ENCODE measurements at regions not wholly inside any gene's neighbourhood (a gene's known extent, or its start where the extent isn't known, plus 50 kb on each side); places are given as distances from the start of the nearest gene placed in this dataset.
"Not testable (repeated sequence)": the region's sequence is repeated elsewhere in the genome, so short reads cannot be mapped to it uniquely, and the experiment has no call there.

DNA sequence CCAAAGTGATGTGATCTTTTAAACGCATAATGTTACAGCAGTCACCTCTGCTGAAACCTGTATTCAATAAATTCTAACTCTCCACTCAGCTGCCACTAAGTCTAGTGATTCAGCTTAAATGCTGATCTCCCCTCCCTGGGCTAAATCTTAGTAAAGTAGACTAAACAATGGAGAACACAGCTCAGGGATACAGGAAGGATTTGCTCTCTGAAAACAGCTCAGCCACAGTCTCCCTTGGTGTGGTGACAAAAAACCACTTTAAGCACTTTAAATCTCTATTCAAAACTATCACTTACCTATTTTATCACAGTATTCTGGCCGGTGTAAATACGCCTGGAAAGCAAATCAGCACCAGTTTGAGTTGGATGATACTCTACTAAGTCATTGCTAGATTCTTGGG is 130.6 kb downstream of the RFX6 start:
- H3K4me3 ChIP-seq (ENCODE audit: low read depth in 1 of 2, low read length in 2 of 2): no peak overlapping the region
- H3K4me1 ChIP-seq (ENCODE audit: insufficient read depth, low read length): no peaks in the 10 kb centered on the region
- H3K9me3 ChIP-seq (ENCODE audit: insufficient read depth, low read length, severe bottlenecking): no peaks in the 10 kb centered on the region
- H3K27ac ChIP-seq (ENCODE audit: low read length): no peak overlapping the region
- H4K20me1 ChIP-seq (ENCODE audit: insufficient read depth, low read length): no peaks in the 10 kb centered on the region
- no peaks in the 10 kb centered on the region for H3K36me3 ChIP-seq (ENCODE audit: insufficient read depth, low read length)
- ATAC-seq (ENCODE audit: insufficient read depth, low read depth): no peak
- H3K27me3 ChIP-seq (ENCODE audit: insufficient read depth, low read length, poor library complexity): no peaks in the 10 kb centered on the region
- H3K79me2 ChIP-seq (ENCODE audit: insufficient read depth, low read length): no peaks in the 10 kb centered on the region
- no peak overlapping the region for H3K9ac ChIP-seq (ENCODE audit: low read depth, low read length)
- no peak for TF ChIP-seq EZH2 (IDR thresholded peaks at IDR 0.05; ENCODE audit: borderline replicate concordance, low read depth, low read length, severe bottlenecking)
- TF ChIP-seq, protein P1, sequence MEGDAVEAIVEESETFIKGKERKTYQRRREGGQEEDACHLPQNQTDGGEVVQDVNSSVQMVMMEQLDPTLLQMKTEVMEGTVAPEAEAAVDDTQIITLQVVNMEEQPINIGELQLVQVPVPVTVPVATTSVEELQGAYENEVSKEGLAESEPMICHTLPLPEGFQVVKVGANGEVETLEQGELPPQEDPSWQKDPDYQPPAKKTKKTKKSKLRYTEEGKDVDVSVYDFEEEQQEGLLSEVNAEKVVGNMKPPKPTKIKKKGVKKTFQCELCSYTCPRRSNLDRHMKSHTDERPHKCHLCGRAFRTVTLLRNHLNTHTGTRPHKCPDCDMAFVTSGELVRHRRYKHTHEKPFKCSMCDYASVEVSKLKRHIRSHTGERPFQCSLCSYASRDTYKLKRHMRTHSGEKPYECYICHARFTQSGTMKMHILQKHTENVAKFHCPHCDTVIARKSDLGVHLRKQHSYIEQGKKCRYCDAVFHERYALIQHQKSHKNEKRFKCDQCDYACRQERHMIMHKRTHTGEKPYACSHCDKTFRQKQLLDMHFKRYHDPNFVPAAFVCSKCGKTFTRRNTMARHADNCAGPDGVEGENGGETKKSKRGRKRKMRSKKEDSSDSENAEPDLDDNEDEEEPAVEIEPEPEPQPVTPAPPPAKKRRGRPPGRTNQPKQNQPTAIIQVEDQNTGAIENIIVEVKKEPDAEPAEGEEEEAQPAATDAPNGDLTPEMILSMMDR (IDR thresholded peaks at IDR 0.05; ENCODE audit: borderline replicate concordance, extremely low read depth, low read length, poor library complexity, severe bottlenecking): no peak
- H2AFZ ChIP-seq (ENCODE audit: low read depth, low read length): no peak overlapping the region
- H3K4me2 ChIP-seq (ENCODE audit: insufficient read depth, low read length): no peak overlapping the region
- DNase-seq: no peak

DNA sequence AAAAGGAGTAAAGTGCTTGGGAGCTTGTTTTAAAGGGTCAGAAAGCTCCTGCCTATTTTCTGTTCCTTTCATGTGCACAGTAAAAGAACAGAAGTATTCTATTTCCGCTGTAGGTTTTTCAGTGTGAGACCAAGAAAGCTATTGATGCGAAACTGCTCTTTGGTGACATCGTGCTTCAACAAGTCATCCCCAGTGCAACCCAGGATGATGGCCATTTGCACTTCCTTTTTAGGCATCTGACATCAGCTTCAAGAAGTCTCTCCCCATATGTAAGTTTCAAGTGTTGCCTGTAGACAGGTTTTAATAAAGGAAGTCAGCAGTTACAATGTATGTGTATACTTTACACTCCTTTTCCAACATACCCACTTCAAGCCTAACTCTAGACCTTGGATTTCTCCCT is 131.6 kb downstream of the RFX6 start:
- ATAC-seq (ENCODE audit: insufficient read depth, low read depth): no peak
- Histone ChIP-seq H4K20me1 (ENCODE audit: insufficient read depth, low read length) (no peaks in the 10 kb centered on the region), H3K27ac (ENCODE audit: low read length) (no peak overlapping the region), H3K27me3 (ENCODE audit: insufficient read depth, low read length, poor library complexity) (no peaks in the 10 kb centered on the region), H2AFZ (ENCODE audit: low read depth, low read length) (no peak overlapping the region), H3K4me2 (ENCODE audit: insufficient read depth, low read length) (no peak overlapping the region), H3K9ac (ENCODE audit: low read depth, low read length) (no peak overlapping the region), H3K79me2 (ENCODE audit: insufficient read depth, low read length) (no peaks in the 10 kb centered on the region), H3K4me3 (ENCODE audit: low read depth in 1 of 2, low read length in 2 of 2) (no peak overlapping the region), H3K4me1 (ENCODE audit: insufficient read depth, low read length) (no peaks in the 10 kb centered on the region), H3K9me3 (ENCODE audit: insufficient read depth, low read length, severe bottlenecking) (no peaks in the 10 kb centered on the region), H3K36me3 (ENCODE audit: insufficient read depth, low read length) (no peaks in the 10 kb centered on the region)
- no peak for TF ChIP-seq EZH2 (IDR thresholded peaks at IDR 0.05; ENCODE audit: borderline replicate concordance, low read depth, low read length, severe bottlenecking)
- TF ChIP-seq, protein P1 (IDR thresholded peaks at IDR 0.05; ENCODE audit: borderline replicate concordance, extremely low read depth, low read length, poor library complexity, severe bottlenecking): no peak
- DNase-seq: no peak

DNA sequence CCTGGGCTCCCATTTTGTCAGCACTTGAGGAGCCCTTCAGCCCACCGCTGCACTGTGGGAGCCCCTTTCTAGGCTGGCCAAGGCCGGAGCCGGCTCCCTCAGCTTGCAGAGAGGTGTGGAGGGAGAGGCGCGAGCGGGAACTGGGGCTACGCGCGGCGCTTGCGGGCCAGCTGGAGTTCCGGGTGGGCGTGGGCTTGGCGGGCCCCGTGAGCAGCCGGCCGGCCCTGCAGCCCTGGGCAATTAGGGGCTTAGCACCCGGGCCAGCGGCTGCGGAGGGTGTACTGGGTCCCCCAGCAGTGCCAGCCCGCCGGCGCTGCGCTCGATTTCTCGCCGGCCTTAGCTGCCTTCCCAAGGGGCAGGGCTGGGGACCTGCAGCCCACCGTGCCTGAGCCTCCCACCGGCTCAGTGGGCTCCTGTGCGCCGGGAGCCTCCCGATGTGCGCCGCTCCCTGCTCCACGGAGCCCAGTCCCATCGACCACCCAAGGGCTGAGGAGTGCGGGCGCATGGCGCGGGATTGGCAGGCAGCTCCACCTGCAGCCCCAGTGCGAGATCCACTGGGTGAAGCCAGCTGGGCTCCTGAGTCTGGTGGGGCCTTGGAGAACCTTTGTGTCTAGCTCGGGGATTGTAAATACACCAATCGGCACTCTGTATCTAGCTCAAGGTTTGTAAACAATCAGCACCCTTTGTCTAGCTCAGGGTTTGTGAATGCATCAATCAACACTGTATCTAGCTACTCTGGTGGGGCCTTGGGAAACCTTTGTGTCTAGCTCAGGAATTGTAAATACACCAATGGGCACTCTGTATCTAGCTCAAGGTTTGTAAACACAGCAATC is 137.8 kb downstream of the RFX6 start:
- H3K9ac ChIP-seq (ENCODE audit: low read depth, low read length); H3K79me2 ChIP-seq (ENCODE audit: insufficient read depth, low read length); H3K27ac ChIP-seq (ENCODE audit: low read length); H3K9me3 ChIP-seq (ENCODE audit: insufficient read depth, low read length, severe bottlenecking); H3K27me3 ChIP-seq (ENCODE audit: insufficient read depth, low read length, poor library complexity); H3K4me1 ChIP-seq (ENCODE audit: insufficient read depth, low read length); DNase-seq; H4K20me1 ChIP-seq (ENCODE audit: insufficient read depth, low read length); H3K36me3 ChIP-seq (ENCODE audit: insufficient read depth, low read length); H3K4me2 ChIP-seq (ENCODE audit: insufficient read depth, low read length); H2AFZ ChIP-seq (ENCODE audit: low read depth, low read length); H3K4me3 ChIP-seq (ENCODE audit: low read depth in 1 of 2, low read length in 2 of 2); ATAC-seq (ENCODE audit: insufficient read depth, low read depth): not testable (repeated sequence)

DNA sequence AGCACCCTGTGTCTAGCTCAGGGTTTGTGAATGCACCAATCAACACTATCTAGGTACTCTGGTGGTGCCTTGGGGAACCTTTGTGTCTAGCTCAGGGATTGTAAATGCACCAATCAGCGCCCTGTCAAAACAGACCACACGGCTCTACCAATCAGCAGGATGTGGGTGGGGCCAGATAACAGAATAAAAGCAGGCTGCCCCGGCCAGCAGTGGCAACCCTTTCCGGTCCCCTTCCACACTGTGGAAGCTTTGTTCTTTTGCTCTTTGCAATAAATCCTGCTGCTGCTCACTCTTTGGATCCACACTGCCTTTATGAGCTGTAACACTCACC is 138.4 kb downstream of the RFX6 start:
- not testable (repeated sequence) for H2AFZ ChIP-seq (ENCODE audit: low read depth, low read length); H3K79me2 ChIP-seq (ENCODE audit: insufficient read depth, low read length); H3K4me1 ChIP-seq (ENCODE audit: insufficient read depth, low read length); H3K36me3 ChIP-seq (ENCODE audit: insufficient read depth, low read length); H3K27me3 ChIP-seq (ENCODE audit: insufficient read depth, low read length, poor library complexity); H3K4me3 ChIP-seq (ENCODE audit: low read depth in 1 of 2, low read length in 2 of 2); H3K9me3 ChIP-seq (ENCODE audit: insufficient read depth, low read length, severe bottlenecking); ATAC-seq (ENCODE audit: insufficient read depth, low read depth); H3K4me2 ChIP-seq (ENCODE audit: insufficient read depth, low read length); H3K27ac ChIP-seq (ENCODE audit: low read length); H4K20me1 ChIP-seq (ENCODE audit: insufficient read depth, low read length); H3K9ac ChIP-seq (ENCODE audit: low read depth, low read length); DNase-seq
